OCI-LY3 (cell line): ENCODE measurements at regions not wholly inside any gene's neighbourhood (a gene's known extent, or its start where the extent isn't known, plus 50 kb on each side); places are given as distances from the start of the nearest gene placed in this dataset.

ENCODE experiments used
- H2AFZ ChIP-seq: fragments of 200-600, 300-600 bp; shearing (Covaris generic); 2 replicates; pipeline ENCODE4 v1.6.0; 2014; ENCODE audit warnings: antibody characterized with exemption, low read depth, low read length
- H3K27ac ChIP-seq: fragments of 200-600, 300-600 bp; sonication (generic); 2 replicates; pipeline ENCODE4 v1.5.1; 2014; ENCODE audit warnings: mild to moderate bottlenecking, low read length, moderate library complexity, mixed read lengths
- H3K27me3 ChIP-seq: fragments of 200-600, 300-600 bp; sonication (generic); 2 replicates; pipeline ENCODE4 v1.6.1; 2014; ENCODE audit warnings: low read depth, low read length, mixed read lengths
- H3K36me3 ChIP-seq: fragments of 200-600, 300-600 bp; sonication (generic); replicated peaks from 2 replicates; pipeline ENCODE3; 2014; ENCODE audit warnings: low read depth, low read length, mixed read lengths
- H3K4me1 ChIP-seq: fragments of 300-600, 200-600 bp; sonication (generic); 2 replicates; pipeline ENCODE4 v1.6.1; 2014; ENCODE audit warnings: low read length, mixed read lengths
- H3K4me2 ChIP-seq: fragments of 200-600, 300-600 bp; sonication (generic); 2 replicates; pipeline ENCODE4 v1.6.1; 2014; ENCODE audit warnings: low read length, mixed read lengths
- H3K4me3 ChIP-seq: fragments of 300-600, 200-600 bp; sonication (generic); 2 replicates; pipeline ENCODE4 v1.5.1; 2014; ENCODE audit warnings: antibody characterized with exemption, mild to moderate bottlenecking, low read length, moderate library complexity
- H3K79me2 ChIP-seq: fragments of 300-600, 200-600 bp; shearing (Covaris generic); 2 replicates; pipeline ENCODE4 v1.6.1; 2014; ENCODE audit warnings: mild to moderate bottlenecking, low read length, mixed read lengths
- H3K9ac ChIP-seq: fragments of 300-600, 200-600 bp; shearing (Covaris generic); 2 replicates; pipeline ENCODE4 v1.6.0; 2014; ENCODE audit warnings: mild to moderate bottlenecking, low read length, moderate library complexity
- H3K9me3 ChIP-seq: fragments of 200-600, 300-600 bp; shearing (Covaris generic); 2 replicates; pipeline ENCODE4 v1.6.1; 2014; ENCODE audit warnings: low read length, mixed read lengths; ENCODE audit not compliant: insufficient read depth
- H4K20me1 ChIP-seq: fragments of 200-600, 300-600 bp; sonication (generic); 2 replicates; pipeline ENCODE4 v1.6.1; 2016; ENCODE audit warnings: low read length, mixed read lengths; ENCODE audit not compliant: insufficient read depth
- CTCF ChIP-seq: fragments of 200-600, 300-600 bp; sonication (generic); IDR thresholded peaks from 2 replicates; pipeline ENCODE4 v1.5.1; 2014; ENCODE audit warnings: antibody characterized with exemption, low read length, low read depth
- EZH2phosphoT487 ChIP-seq: fragments of 200-600 bp; shearing (Covaris generic); IDR thresholded peaks from 2 replicates; pipeline ENCODE4 v1.6.1; 2018; ENCODE audit warnings: antibody characterized with exemption, mixed run types, low read depth

DNA sequence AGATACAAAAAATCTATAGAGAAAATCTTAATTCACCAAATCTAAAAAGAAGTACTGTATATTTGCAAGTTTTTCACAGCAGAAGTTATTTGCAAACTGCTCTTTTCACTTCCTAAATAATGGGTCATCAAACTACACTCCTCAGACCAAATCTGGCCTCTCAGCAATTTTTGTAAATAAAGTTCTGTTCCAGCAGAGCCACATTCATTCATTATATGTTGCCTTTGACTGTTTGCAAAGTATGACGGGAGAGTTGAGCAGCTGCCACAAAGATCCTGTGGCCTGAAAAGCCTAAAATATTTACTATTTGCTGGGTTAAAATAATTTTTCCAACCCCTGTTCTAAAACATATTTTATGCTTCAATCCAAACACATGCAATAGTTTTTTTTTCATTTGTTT is 1222.3 kb upstream of the SEL1L start:
- TF ChIP-seq EZH2phosphoT487 (no peak), CTCF (no peak)
- no peak overlapping the region for H2AFZ ChIP-seq
- no peaks in the 10 kb centered on the region for H3K27me3 ChIP-seq
- H3K4me3 ChIP-seq, result no peak overlapping the region
- no peak overlapping the region for H3K27ac ChIP-seq
- no peak overlapping the region for H3K9ac ChIP-seq
- H3K36me3 ChIP-seq, result no peaks in the 10 kb centered on the region
- no peaks in the 10 kb centered on the region for H4K20me1 ChIP-seq
- H3K4me1 ChIP-seq, result peaks cover 6% of the 10 kb centered on the region; the same call in 1 of the 2 replicates
- no peak overlapping the region for H3K4me2 ChIP-seq
- H3K9me3 ChIP-seq, result peaks cover 7% of the 10 kb centered on the region; the same call in 1 of the 2 replicates
- no peaks in the 10 kb centered on the region for H3K79me2 ChIP-seq

DNA sequence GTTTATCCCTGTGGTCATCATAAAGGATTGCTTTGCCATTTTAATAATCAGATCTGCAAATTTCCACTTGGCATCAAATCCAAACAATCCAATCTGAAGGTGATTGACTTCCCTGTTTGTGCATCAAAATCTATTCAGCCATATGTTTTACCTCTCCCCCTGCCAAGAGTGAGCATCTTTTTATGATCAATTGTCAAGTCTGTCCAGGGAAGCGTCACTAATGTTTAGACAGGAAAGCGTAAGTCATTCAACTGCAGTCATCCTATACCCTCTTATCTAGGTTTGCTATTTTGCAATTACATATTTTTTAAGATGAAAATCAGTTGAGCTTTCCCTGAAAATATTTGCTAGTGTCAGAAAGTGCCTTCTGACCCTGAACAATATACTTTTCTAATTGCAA is 1224.1 kb upstream of the SEL1L start:
- peaks cover 6% of the 10 kb centered on the region; the same call in 1 of the 2 replicates for H3K4me1 ChIP-seq
- no peak overlapping the region for H3K4me3 ChIP-seq
- no peak overlapping the region for H3K27ac ChIP-seq
- H4K20me1 ChIP-seq, result no peaks in the 10 kb centered on the region
- H3K9ac ChIP-seq, result no peak overlapping the region
- no peaks in the 10 kb centered on the region for H3K79me2 ChIP-seq
- H3K36me3 ChIP-seq, result no peaks in the 10 kb centered on the region
- TF ChIP-seq CTCF, result no peak
- no peak for TF ChIP-seq EZH2phosphoT487
- H3K4me2 ChIP-seq, result no peak overlapping the region
- H3K27me3 ChIP-seq, result no peaks in the 10 kb centered on the region
- peaks cover 7% of the 10 kb centered on the region; the same call in 1 of the 2 replicates for H3K9me3 ChIP-seq
- no peak overlapping the region for H2AFZ ChIP-seq

DNA sequence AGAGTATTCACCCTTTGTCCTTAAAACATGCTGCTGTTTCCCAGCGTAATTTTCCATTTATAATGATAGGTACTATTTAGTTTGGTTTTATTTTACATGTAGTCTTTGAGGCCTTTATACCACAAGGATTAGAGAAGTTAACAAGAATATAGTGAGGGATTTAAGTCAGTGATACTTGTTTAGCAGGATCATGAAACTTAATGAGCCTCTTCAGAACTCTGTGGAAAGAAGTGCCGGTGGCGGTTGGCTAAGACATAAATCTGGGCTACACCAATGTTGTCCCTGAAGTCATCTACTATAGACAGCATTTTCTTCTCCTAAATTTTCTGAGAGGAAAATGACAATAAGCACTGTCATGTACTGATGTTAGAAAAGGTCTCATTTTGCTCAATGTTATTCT is 1226.0 kb upstream of the SEL1L start:
- Histone ChIP-seq H3K9me3 (no peaks in the 10 kb centered on the region), H2AFZ (no peak overlapping the region), H3K4me2 (no peak overlapping the region), H3K79me2 (no peaks in the 10 kb centered on the region), H3K4me3 (no peak overlapping the region), H3K9ac (no peak overlapping the region), H3K4me1 (peaks cover 6% of the 10 kb centered on the region; the same call in 1 of the 2 replicates), H3K27ac (no peak overlapping the region), H3K36me3 (no peaks in the 10 kb centered on the region), H3K27me3 (no peaks in the 10 kb centered on the region), H4K20me1 (no peaks in the 10 kb centered on the region)
- no peak for TF ChIP-seq CTCF

DNA sequence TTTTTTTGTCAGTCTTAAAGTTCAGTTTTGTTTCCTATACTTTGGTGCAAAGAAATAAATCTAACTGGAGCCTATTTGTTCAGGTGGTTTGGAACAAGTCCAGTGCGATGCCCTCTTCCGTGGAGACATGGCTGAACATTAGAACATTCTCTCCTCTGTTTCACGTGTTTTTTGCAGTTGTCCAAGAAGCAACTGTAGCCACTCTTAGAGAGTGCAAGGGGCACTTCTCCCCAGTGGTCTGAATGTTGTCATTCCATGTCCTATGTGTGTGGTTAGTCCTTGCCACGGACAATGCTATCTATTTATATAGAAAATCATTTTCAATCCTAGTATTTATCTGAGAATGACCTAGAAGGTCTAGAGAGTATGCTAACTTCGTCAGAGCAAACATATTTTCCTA is 1232.5 kb upstream of the SEL1L start:
- H3K79me2 ChIP-seq, result no peaks in the 10 kb centered on the region
- TF ChIP-seq CTCF, result no peak
- TF ChIP-seq EZH2phosphoT487, result no peak
- H2AFZ ChIP-seq, result no peak overlapping the region
- H3K36me3 ChIP-seq, result no peaks in the 10 kb centered on the region
- no peak overlapping the region for H3K27ac ChIP-seq
- H3K4me1 ChIP-seq, result peaks cover 5% of the 10 kb centered on the region; the same call in 1 of the 2 replicates
- no peak overlapping the region for H3K4me3 ChIP-seq
- H3K4me2 ChIP-seq, result no peak overlapping the region
- H3K9me3 ChIP-seq, result no peaks in the 10 kb centered on the region
- no peaks in the 10 kb centered on the region for H3K27me3 ChIP-seq
- H3K9ac ChIP-seq, result no peak overlapping the region
- no peaks in the 10 kb centered on the region for H4K20me1 ChIP-seq
